ENCODE measurements at regions not wholly inside any gene's neighbourhood (a gene's known extent, or its start where the extent isn't known, plus 50 kb on each side); places are given as distances from the start of the nearest gene placed in this dataset.

- no peak for DNase-seq
These were observed 175.7 kb upstream of the UBL3 start for GRCh38 chr13:30026093-30026492.

- no peak for DNase-seq
These were observed 174.9 kb upstream of the UBL3 start for GRCh38 chr13:30025351-30025750.

- no peak for DNase-seq
These were observed 173.9 kb upstream of the UBL3 start for GRCh38 chr13:30024125-30024865.

GRCh38 chr13:30023196-30023895 is 172.9 kb upstream of the UBL3 start:
- DNase-seq = no peak

- DNase-seq = no peak
These were observed 172.4 kb upstream of the UBL3 start for GRCh38 chr13:30022796-30023195.

DNA sequence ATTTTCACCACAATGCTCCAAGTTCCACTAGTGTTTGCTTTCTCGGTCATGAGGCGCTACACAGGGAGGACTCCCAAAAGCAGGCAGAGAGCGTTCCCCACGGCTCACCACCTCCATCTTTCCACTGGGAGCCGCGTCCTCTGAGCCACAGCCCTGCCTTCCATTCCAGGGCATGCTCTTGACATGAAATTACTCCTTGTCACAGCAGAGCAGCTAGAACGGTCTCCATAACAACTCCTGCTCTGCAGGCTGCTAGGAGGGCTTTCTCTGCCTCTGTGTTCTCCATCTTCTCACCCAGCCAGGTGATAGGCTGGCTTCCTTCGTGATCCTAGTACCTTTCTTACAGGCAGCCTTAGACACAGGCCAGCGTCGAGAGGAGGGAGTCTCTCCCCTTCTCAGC is 171.8 kb upstream of the UBL3 start:
- no peak for DNase-seq

DNA sequence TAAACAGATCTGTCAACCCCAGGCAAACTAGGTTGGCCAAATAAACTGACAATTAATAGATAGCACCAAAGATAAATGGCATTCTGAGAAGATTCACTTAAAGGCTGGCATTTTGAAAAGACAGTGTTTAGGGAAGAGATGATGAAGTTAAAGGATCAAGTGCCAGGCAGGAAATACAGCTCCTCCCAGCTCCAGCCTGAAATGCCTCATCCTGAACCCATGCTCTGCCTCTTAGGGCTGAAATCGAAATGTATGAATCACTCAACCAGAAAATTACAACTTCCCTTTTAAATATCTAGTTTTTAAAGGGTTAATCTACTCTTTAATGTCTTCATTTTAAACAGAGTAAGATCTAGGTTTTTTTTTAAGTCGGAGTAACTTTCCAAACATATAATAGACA is 171.2 kb upstream of the UBL3 start:
- no peak for DNase-seq

- no peak for DNase-seq
These were observed 170.4 kb upstream of the UBL3 start for GRCh38 chr13:30020726-30021312.

DNA sequence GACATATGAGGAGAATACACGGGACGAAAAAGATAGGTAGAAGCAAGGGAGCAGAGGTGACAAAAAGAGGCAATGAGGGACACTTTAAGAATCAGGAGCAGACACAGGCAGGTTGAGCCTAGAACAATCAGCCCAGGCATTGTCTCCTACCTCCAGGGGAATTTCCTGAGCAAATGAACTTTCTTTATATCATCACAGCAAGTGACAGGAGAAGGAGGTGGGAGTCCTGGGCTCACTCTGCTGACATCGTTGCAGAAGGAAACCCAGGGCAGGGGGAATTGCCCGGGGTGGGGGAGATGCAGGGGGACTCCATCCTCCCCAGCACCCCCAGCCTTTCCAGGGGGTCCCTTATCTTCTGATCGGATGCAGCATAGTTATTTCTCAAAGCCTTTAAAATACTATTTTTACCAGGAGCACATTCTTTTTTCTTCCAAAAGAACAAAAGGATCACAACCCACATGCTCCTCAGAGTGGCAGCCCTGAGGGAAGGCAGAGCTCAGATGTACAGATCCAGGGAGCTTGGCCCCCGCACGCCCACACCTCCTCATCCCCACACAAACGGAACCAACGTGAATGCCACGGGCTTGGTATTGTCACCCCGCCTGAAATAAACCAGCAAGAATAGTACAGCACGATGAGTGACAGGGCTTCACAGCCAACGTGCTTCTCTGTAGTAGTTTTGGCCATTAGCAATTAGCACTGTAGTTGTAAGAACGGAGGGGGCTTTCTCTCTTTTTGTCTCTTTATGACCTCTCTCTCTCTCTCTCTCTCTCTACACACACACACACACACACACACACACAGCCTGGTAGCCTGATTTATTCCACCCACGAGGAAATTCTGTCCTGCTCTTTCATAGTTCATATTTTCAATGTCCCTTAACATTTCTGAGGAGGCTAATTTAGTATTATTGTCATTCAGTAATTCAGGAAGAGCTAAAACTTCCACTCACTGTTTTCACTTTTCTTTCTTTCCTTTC is 169.5 kb upstream of the UBL3 start:
- no peak for DNase-seq

- DNase-seq = no peak
These were observed 167.5 kb upstream of the UBL3 start for GRCh38 chr13:30017880-30018279.

DNA sequence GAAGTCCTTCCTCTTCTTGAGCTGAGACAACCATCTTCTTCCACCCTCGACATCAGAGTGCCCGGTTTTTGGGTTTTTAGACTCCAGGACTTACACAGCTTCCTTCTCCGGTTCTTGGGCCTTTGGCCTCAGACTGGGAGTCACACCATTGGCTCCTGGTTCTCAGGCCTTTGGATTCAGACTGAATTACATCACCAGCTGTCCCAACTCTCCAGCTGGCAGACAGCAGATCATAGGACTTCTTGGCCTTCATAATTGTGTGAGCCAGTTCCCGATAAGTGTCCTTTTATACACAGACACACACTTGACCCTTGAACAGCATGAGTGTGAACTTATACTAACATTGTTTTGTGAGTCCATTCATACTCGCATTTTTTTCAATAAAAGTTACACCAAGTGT is 166.0 kb upstream of the UBL3 start:
- DNase-seq = no peak

DNA sequence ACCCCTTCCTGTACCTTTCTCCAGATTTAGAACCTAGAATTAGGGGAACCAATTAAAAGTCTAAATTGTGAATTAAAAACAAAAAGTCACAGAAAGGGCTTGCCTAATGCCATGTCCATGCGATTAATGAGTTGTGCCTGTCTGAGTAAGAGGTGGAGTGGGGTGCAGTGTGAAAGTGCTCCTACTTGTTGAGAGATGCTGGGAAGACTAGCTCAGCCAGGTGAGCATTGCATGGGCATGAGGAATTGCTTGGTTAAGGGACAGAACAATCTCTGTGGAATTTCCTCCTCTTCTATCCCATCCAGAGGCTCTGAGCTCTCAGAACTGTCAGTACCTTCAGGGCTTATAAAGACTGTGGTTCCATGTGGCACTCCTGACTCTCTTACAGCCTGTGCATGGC is 159.0 kb upstream of the UBL3 start:
- DNase-seq = no peak

- DNase-seq = no peak
These were observed 155.8 kb upstream of the UBL3 start for GRCh38 chr13:30006246-30006645.

DNA sequence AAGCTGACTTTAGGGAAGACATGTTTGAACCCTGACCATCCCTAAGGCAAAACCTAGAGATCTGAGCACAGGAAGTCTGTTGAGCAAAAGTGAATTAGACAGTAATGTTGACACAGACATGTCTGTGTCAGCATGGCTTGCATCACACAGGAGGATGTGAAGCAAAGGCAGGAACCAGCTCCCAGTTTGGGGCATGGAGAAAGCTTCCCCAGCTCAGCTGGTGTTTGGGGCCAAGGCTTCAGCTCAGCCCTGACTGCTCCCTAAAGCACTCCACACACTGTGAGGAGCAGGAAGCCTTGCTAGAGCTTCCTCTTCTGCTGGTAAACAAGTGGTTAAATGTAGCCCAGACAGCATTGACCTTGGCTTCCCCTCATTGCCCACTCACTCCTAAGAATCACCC is 153.8 kb upstream of the UBL3 start:
- no peak for DNase-seq

GRCh38 chr13:30002577-30002976 is 152.2 kb upstream of the UBL3 start:
- no peak for DNase-seq

DNA sequence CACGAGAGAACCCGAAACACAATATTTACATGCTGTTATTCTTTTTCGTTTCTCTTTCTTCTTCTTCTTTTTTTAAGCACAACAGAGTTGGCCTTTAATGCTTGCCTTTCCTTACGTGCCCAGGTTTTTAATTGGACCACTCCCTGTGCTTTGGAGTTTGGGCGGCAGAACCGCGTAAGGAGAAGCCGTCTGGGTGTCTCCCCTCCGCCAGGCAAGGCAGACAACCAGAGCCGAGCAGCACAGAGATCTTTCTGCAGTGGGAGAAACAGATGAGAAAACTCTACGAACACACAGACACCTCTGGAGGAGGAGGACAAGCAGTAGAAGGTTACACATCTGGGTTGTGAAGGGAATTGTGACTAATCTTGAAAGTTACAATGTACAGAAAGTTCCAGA is 150.0 kb upstream of the UBL3 start:
- DNase-seq = no peak

- DNase-seq = no peak
These were observed 149.3 kb upstream of the UBL3 start for GRCh38 chr13:29999492-30000369.

DNA sequence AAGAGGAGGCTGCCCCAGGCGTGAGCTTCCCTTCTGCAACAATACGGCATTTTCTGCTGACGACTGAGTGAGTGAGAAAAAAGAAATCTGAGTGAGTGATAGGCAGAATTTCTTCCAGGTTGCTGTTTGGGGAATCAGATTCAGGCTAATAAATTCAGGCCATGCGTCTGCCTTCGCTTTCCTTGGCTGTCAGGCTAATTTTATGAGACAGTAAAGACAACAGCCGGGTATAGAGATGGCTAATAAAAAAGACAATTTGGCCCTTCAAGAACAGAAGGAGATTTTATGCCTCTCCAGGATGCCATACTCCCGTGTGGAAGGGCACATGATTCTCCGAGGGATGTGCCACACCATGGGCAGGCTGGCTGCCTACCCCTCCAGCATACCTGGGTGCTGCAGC is 145.9 kb upstream of the UBL3 start:
- no peak for DNase-seq

- no peak for DNase-seq
These were observed 144.6 kb upstream of the UBL3 start for GRCh38 chr13:29994911-29995595.

DNA sequence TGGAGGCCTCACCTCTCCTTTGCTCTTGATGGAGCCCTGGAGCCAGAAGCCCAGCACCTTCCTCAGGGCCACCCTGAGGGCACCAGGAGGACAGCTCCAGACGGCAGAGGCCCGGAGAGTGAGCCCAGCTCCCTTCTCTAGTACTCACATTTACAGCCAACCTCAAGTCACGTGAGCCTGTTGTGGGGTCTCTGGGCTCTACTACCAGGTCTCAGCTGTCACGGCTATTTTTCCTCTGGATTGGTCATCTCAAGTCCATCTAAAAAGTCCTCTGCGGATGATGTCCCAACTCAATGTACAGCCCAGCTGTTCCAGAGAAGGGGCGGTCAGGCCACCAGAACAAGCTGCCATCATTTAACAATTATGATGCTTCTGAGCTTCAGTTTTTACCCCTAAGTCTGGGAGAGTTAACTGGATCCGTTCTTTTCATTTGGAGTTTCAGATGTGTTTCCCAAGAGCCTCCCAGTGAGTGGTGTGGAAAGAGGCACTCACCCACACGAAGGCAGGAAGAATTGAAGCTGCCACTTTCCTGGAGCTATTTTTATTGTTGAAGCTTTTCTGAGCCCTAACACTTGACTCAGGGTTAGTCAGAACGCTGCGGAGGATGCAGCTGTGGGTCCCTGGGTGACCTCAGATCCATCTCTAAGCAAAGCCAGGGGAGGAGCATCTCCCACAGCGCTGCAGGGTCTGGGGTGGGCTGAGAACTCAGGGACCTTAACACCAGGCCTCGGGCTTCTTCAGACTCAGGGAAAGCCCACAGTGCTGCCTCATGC is 143.5 kb upstream of the UBL3 start:
- DNase-seq = no peak

DNA sequence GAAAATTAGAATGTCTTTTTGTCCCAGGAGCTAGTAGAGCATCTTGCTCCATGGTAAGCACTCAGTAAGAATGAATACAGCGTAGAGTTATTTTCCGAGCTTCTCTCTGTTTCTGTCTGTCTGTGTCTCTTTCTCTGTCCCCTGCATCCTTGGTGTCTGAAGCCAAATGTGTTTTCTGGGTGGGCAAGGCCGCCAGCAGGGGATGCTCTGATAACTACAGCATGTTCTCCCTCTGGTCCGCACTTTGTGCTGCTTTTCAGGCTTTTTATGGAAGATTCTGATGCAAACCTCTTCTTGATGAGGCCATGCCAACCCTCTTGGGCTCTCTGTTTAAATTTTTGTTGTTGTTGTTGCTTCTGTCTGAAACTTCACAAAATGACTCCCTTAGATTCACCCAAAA is 142.8 kb upstream of the UBL3 start:
- DNase-seq = no peak
